GM21526 (cell line): ENCODE measurements at regions not wholly inside any gene's neighbourhood (a gene's known extent, or its start where the extent isn't known, plus 50 kb on each side); places are given as distances from the start of the nearest gene placed in this dataset.
"Not testable (repeated sequence)": the region's sequence is repeated elsewhere in the genome, so short reads cannot be mapped to it uniquely, and the experiment has no call there.

Experiments
- ATAC-seq: cut with Tn5 transposase; IDR thresholded peaks from one replicate; pipeline ENCODE4 v1.9.1; 2021; ENCODE audit warnings: moderate library complexity; ENCODE audit not compliant: unreplicated experiment, low FRiP score

GRCh38 chr1:173341971-173342370, 134.8 kb upstream of the TNFSF4 start:
- no peak for ATAC-seq

- no peak for ATAC-seq
These were observed 134.4 kb upstream of the PRDX6 start for GRCh38 chr1:173342736-173343135.

- ATAC-seq: no peak
These were observed 132.9 kb upstream of the PRDX6 start for GRCh38 chr1:173344034-173344743.

GRCh38 chr1:173347282-173347818, 129.8 kb upstream of the PRDX6 start:
- no peak for ATAC-seq

GRCh38 chr1:173352635-173353034, 124.5 kb upstream of the PRDX6 start:
- not testable (repeated sequence) for ATAC-seq

- ATAC-seq: no peak
These were observed 123.8 kb upstream of the PRDX6 start for GRCh38 chr1:173353350-173353749.

GRCh38 chr1:173354937-173355280, 122.2 kb upstream of the PRDX6 start:
- no peak for ATAC-seq

GRCh38 chr1:173355281-173356031, 121.7 kb upstream of the PRDX6 start:
- ATAC-seq: peak; percentile 58

- no peak for ATAC-seq
These were observed 120.9 kb upstream of the PRDX6 start for GRCh38 chr1:173356191-173356762.

- ATAC-seq: no peak
These were observed 116.6 kb upstream of the PRDX6 start for GRCh38 chr1:173360487-173361063.

- no peak for ATAC-seq
These were observed 114.6 kb upstream of the PRDX6 start for GRCh38 chr1:173362543-173362942.

GRCh38 chr1:173364827-173365226, 112.3 kb upstream of the PRDX6 start:
- ATAC-seq: no peak

- ATAC-seq: no peak
These were observed 111.8 kb upstream of the PRDX6 start for GRCh38 chr1:173365341-173365740.

- no peak for ATAC-seq
These were observed 110.0 kb upstream of the PRDX6 start for GRCh38 chr1:173367136-173367535.

- not testable (repeated sequence) for ATAC-seq
These were observed 106.5 kb upstream of the PRDX6 start for GRCh38 chr1:173370586-173370985.

- not testable (repeated sequence) for ATAC-seq
These were observed 101.1 kb upstream of the PRDX6 start for GRCh38 chr1:173376065-173376464.

- no peak for ATAC-seq
These were observed 99.9 kb upstream of the PRDX6 start for GRCh38 chr1:173377266-173377665.

- ATAC-seq: no peak
These were observed 93.8 kb upstream of the PRDX6 start for GRCh38 chr1:173383351-173383750.

GRCh38 chr1:173388352-173388751, 88.8 kb upstream of the PRDX6 start:
- ATAC-seq: no peak

- ATAC-seq: no peak
These were observed 84.1 kb upstream of the PRDX6 start for GRCh38 chr1:173392895-173393658.

- no peak for ATAC-seq
These were observed 83.5 kb upstream of the PRDX6 start for GRCh38 chr1:173393659-173394000.
